HG02840 (cell line): ENCODE measurements at regions not wholly inside any gene's neighbourhood (a gene's known extent, or its start where the extent isn't known, plus 50 kb on each side); places are given as distances from the start of the nearest gene placed in this dataset.

Source experiments
- ATAC-seq: cut with Tn5 transposase; IDR thresholded peaks from one replicate; pipeline ENCODE4 v1.9.1; 2021; ENCODE audit warnings: mild to moderate bottlenecking, moderate library complexity, moderate number of reproducible peaks; ENCODE audit not compliant: unreplicated experiment, low FRiP score

GRCh38 chr2:7448578-7449264, 531.5 kb downstream of the RNF144A start:
- no peak for ATAC-seq

GRCh38 chr2:7449298-7449697, 532.1 kb downstream of the RNF144A start:
- no peak for ATAC-seq

- no peak for ATAC-seq
Observed at GRCh38 chr2:7450188-7450832, 533.1 kb downstream of the RNF144A start.

- no peak for ATAC-seq
Observed at GRCh38 chr2:7450833-7451190, 533.6 kb downstream of the RNF144A start.

GRCh38 chr2:7452110-7452876, 535.1 kb downstream of the RNF144A start:
- no peak for ATAC-seq

- ATAC-seq: no peak
Observed at GRCh38 chr2:7454592-7454991, 537.4 kb downstream of the RNF144A start.

- no peak for ATAC-seq
Observed at GRCh38 chr2:7456762-7457161, 539.5 kb downstream of the RNF144A start.

GRCh38 chr2:7458066-7458465, 540.9 kb downstream of the RNF144A start:
- ATAC-seq: no peak

GRCh38 chr2:7467782-7468447, 550.7 kb downstream of the RNF144A start:
- no peak for ATAC-seq

- no peak for ATAC-seq
Observed at GRCh38 chr2:7468448-7468828, 551.2 kb downstream of the RNF144A start.

GRCh38 chr2:7468955-7469354, 551.7 kb downstream of the RNF144A start:
- ATAC-seq: no peak

GRCh38 chr2:7471185-7471584, 554.0 kb downstream of the RNF144A start:
- no peak for ATAC-seq

GRCh38 chr2:7472465-7472864, 555.3 kb downstream of the RNF144A start:
- ATAC-seq: no peak

- ATAC-seq: no peak
Observed at GRCh38 chr2:7473135-7473771, 556.0 kb downstream of the RNF144A start.

GRCh38 chr2:7476371-7476770, 559.2 kb downstream of the RNF144A start:
- ATAC-seq: no peak

GRCh38 chr2:7479603-7480002, 562.4 kb downstream of the RNF144A start:
- ATAC-seq: no peak

- ATAC-seq: no peak
Observed at GRCh38 chr2:7480431-7480830, 563.2 kb downstream of the RNF144A start.

GRCh38 chr2:7490672-7491071, 573.5 kb downstream of the RNF144A start:
- no peak for ATAC-seq

GRCh38 chr2:7492719-7493118, 575.5 kb downstream of the RNF144A start:
- ATAC-seq: no peak

- no peak for ATAC-seq
Observed at GRCh38 chr2:7497178-7497577, 580.0 kb downstream of the RNF144A start.

- ATAC-seq: no peak
Observed at GRCh38 chr2:7499018-7499417, 581.8 kb downstream of the RNF144A start.
